ENCODE measurements at regions not wholly inside any gene's neighbourhood (a gene's known extent, or its start where the extent isn't known, plus 50 kb on each side); places are given as distances from the start of the nearest gene placed in this dataset.

DNA sequence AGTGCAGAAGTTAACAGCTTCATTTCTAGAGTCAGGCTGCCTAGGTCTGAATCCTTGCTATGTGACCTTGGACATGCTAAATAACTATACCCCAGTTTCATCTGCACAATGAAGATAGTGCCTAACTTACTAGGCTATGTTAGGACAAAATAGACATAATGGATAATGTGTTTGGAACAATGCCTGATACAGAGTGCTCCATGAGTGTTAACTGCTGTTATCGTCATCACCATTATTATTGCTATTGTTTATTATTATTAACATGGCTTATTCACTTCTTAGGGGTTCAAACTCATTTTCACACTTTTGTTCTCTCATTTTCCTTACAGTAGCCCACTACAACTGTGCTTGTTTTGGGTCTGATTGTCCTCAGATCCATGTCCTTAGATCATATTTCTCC lies 467.7 kb downstream of the SH2D1A start:
- no peak for TF ChIP-seq SPI1 (IDR thresholded peaks at IDR 0.05; ENCODE audit: low read depth, low read length)
- no peak for TF ChIP-seq POLR2AphosphoS5 (IDR thresholded peaks at IDR 0.05; ENCODE audit: low read depth, low read length)

Measured in GM12891 (cell line).